ENCODE measurements at regions not wholly inside any gene's neighbourhood (a gene's known extent, or its start where the extent isn't known, plus 50 kb on each side); places are given as distances from the start of the nearest gene placed in this dataset.

GRCh38 chr10:85026878-85027467 lies 698.6 kb downstream of the CCSER2 start:
- H3K9me3 ChIP-seq (ENCODE audit: control insufficient read depth, insufficient read depth, low read depth, low read length): no peaks in the 10 kb centered on the region
- H3K27me3 ChIP-seq (ENCODE audit: control insufficient read depth, insufficient read depth, low read length): no peaks in the 10 kb centered on the region
- no peak overlapping the region for H2AFZ ChIP-seq (ENCODE audit: low read length)
- no peaks in the 10 kb centered on the region for H4K20me1 ChIP-seq (ENCODE audit: control insufficient read depth, extremely low read depth, insufficient read depth, low read length)
- H3K4me1 ChIP-seq (ENCODE audit: control insufficient read depth, extremely low read depth, insufficient read depth, low read length): no peaks in the 10 kb centered on the region
- no peaks in the 10 kb centered on the region for H3K79me2 ChIP-seq (ENCODE audit: control insufficient read depth, insufficient read depth, low read length)
- H3K36me3 ChIP-seq (ENCODE audit: control insufficient read depth, insufficient read depth, low read length): no peaks in the 10 kb centered on the region
- H3K27ac ChIP-seq (ENCODE audit: insufficient read depth, low read length): no peak overlapping the region
- H3K9ac ChIP-seq (ENCODE audit: insufficient read depth, low read length): no peak overlapping the region
- no peak overlapping the region for H3K4me3 ChIP-seq (replicated peaks in 1 of 4; ENCODE audit: control extremely low read depth in 1 of 4, insufficient read depth in 1 of 4, low read depth in 3 of 4, low read length in 4 of 4)
- H3K4me2 ChIP-seq (ENCODE audit: extremely low read depth, insufficient read depth, low read length): no peak overlapping the region
- TF ChIP-seq CTCF (conservative IDR thresholded peaks at IDR 0.05 in 1 of 2, IDR thresholded peaks at IDR 0.05 in 1 of 2; ENCODE audit: low read depth in 1 of 2, low read length in 2 of 2): no peak
- TF ChIP-seq EZH2 (IDR thresholded peaks at IDR 0.05; ENCODE audit: low read length, missing control alignments): no peak
- DNase-seq (ENCODE audit: low read depth in 2 of 2): no peak

GRCh38 chr10:85032981-85033380 lies 704.6 kb downstream of the CCSER2 start:
- no peak overlapping the region for H3K27ac ChIP-seq (ENCODE audit: insufficient read depth, low read length)
- H3K27me3 ChIP-seq (ENCODE audit: control insufficient read depth, insufficient read depth, low read length): no peaks in the 10 kb centered on the region
- H3K9ac ChIP-seq (ENCODE audit: insufficient read depth, low read length): no peak overlapping the region
- DNase-seq (ENCODE audit: low read depth in 2 of 2): no peak
- H2AFZ ChIP-seq (ENCODE audit: low read length): no peak overlapping the region
- H4K20me1 ChIP-seq (ENCODE audit: control insufficient read depth, extremely low read depth, insufficient read depth, low read length): no peaks in the 10 kb centered on the region
- no peak overlapping the region for H3K4me3 ChIP-seq (replicated peaks in 1 of 4; ENCODE audit: control extremely low read depth in 1 of 4, insufficient read depth in 1 of 4, low read depth in 3 of 4, low read length in 4 of 4)
- no peak overlapping the region for H3K4me2 ChIP-seq (ENCODE audit: extremely low read depth, insufficient read depth, low read length)
- no peaks in the 10 kb centered on the region for H3K9me3 ChIP-seq (ENCODE audit: control insufficient read depth, insufficient read depth, low read depth, low read length)
- TF ChIP-seq CTCF (conservative IDR thresholded peaks at IDR 0.05 in 1 of 2, IDR thresholded peaks at IDR 0.05 in 1 of 2; ENCODE audit: low read depth in 1 of 2, low read length in 2 of 2) (no peak), EZH2 (IDR thresholded peaks at IDR 0.05; ENCODE audit: low read length, missing control alignments) (no peak)
- H3K79me2 ChIP-seq (ENCODE audit: control insufficient read depth, insufficient read depth, low read length): no peaks in the 10 kb centered on the region
- no peaks in the 10 kb centered on the region for H3K36me3 ChIP-seq (ENCODE audit: control insufficient read depth, insufficient read depth, low read length)
- H3K4me1 ChIP-seq (ENCODE audit: control insufficient read depth, extremely low read depth, insufficient read depth, low read length): no peaks in the 10 kb centered on the region

GRCh38 chr10:85036661-85037060 lies 708.3 kb downstream of the CCSER2 start:
- no peaks in the 10 kb centered on the region for H4K20me1 ChIP-seq (ENCODE audit: control insufficient read depth, extremely low read depth, insufficient read depth, low read length)
- no peaks in the 10 kb centered on the region for H3K27me3 ChIP-seq (ENCODE audit: control insufficient read depth, insufficient read depth, low read length)
- H3K36me3 ChIP-seq (ENCODE audit: control insufficient read depth, insufficient read depth, low read length): no peaks in the 10 kb centered on the region
- H3K27ac ChIP-seq (ENCODE audit: insufficient read depth, low read length): no peak overlapping the region
- H2AFZ ChIP-seq (ENCODE audit: low read length): no peak overlapping the region
- no peak overlapping the region for H3K4me2 ChIP-seq (ENCODE audit: extremely low read depth, insufficient read depth, low read length)
- no peaks in the 10 kb centered on the region for H3K9me3 ChIP-seq (ENCODE audit: control insufficient read depth, insufficient read depth, low read depth, low read length)
- H3K79me2 ChIP-seq (ENCODE audit: control insufficient read depth, insufficient read depth, low read length): no peaks in the 10 kb centered on the region
- TF ChIP-seq EZH2 (IDR thresholded peaks at IDR 0.05; ENCODE audit: low read length, missing control alignments) (no peak), CTCF (conservative IDR thresholded peaks at IDR 0.05 in 1 of 2, IDR thresholded peaks at IDR 0.05 in 1 of 2; ENCODE audit: low read depth in 1 of 2, low read length in 2 of 2) (no peak)
- no peak overlapping the region for H3K9ac ChIP-seq (ENCODE audit: insufficient read depth, low read length)
- H3K4me1 ChIP-seq (ENCODE audit: control insufficient read depth, extremely low read depth, insufficient read depth, low read length): no peaks in the 10 kb centered on the region
- DNase-seq (ENCODE audit: low read depth in 2 of 2): no peak
- no peak overlapping the region for H3K4me3 ChIP-seq (replicated peaks in 1 of 4; ENCODE audit: control extremely low read depth in 1 of 4, insufficient read depth in 1 of 4, low read depth in 3 of 4, low read length in 4 of 4)

Measured in fibroblast of lung (primary cell).